HepG2 (cell line): ENCODE measurements at regions not wholly inside any gene's neighbourhood (a gene's known extent, or its start where the extent isn't known, plus 50 kb on each side); places are given as distances from the start of the nearest gene placed in this dataset.
A peak's percentile ranks its signal among the peaks of the same experiment; 100 is the strongest.

Experiments
- CC2D1A ChIP-seq: sonication (generic); formaldehyde crosslinking; IDR thresholded peaks from 2 replicates; pipeline ENCODE4 v1.8.1; 2023; ENCODE audit warnings: mild to moderate bottlenecking, missing genetic modification reagents
- CEBPB ChIP-seq: IDR thresholded peaks from 2 replicates; pipeline ENCODE4 v1.6.1; 2011; ENCODE audit warnings: low read depth, low read length, improper control_type of control experiment, borderline replicate concordance
- CREM ChIP-seq, 2 experiments: sonication (generic) in 1 of 2; formaldehyde crosslinking in 1 of 2; IDR thresholded peaks; 2 replicates each; pipeline versions ENCODE4 v1.4.0 to v1.6.1; 2016 to 2020; ENCODE audit warnings: antibody characterized with exemption in 1 of 2, mild to moderate bottlenecking in 1 of 2, missing genetic modification reagents in 1 of 2
- HHEX ChIP-seq: IDR thresholded peaks from 2 replicates; pipeline ENCODE4 v1.6.1; 2016; ENCODE audit warnings: control low read depth
- KLF13 ChIP-seq: sonication (generic); formaldehyde crosslinking; IDR thresholded peaks from 2 replicates; pipeline ENCODE4 v1.4.0; 2020; ENCODE audit warnings: mild to moderate bottlenecking, missing genetic modification reagents
- MIER3 ChIP-seq: IDR thresholded peaks from 2 replicates; pipeline ENCODE4 v1.6.1; 2016; ENCODE audit warnings: missing compliant biosample characterization, borderline replicate concordance
- MIXL1 ChIP-seq: IDR thresholded peaks from 2 replicates; pipeline ENCODE4 v1.6.1; 2016
- POGZ ChIP-seq: sonication (generic); formaldehyde crosslinking; IDR thresholded peaks from 2 replicates; pipeline ENCODE4 v1.4.0; 2020; ENCODE audit warnings: mild to moderate bottlenecking, missing genetic modification reagents
- SATB2 ChIP-seq: sonication (generic); formaldehyde crosslinking; IDR thresholded peaks from 2 replicates; pipeline ENCODE4 v1.5.0; 2020; ENCODE audit warnings: missing genetic modification reagents
- SMAD9 ChIP-seq: sonication (generic); formaldehyde crosslinking; IDR thresholded peaks from 2 replicates; pipeline ENCODE4 v1.5.1; 2020; ENCODE audit warnings: mild to moderate bottlenecking, missing genetic modification reagents
- SNAPC2 ChIP-seq: sonication (generic); formaldehyde crosslinking; IDR thresholded peaks from 2 replicates; pipeline ENCODE4 v1.8.1; 2022; ENCODE audit warnings: mild to moderate bottlenecking, missing genetic modification reagents
- TCF7 ChIP-seq: sonication (generic); IDR thresholded peaks from 2 replicates; pipeline ENCODE4 v1.6.1; 2016; ENCODE audit warnings: antibody characterized with exemption, low read depth
- TIGD3 ChIP-seq: sonication (generic); formaldehyde crosslinking; IDR thresholded peaks from 2 replicates; pipeline ENCODE4 v1.5.1; 2020; ENCODE audit warnings: mild to moderate bottlenecking, missing genetic modification reagents, borderline replicate concordance
- ZNF225 ChIP-seq: sonication (generic); formaldehyde crosslinking; IDR thresholded peaks from 2 replicates; pipeline ENCODE4 v1.4.0; 2020; ENCODE audit warnings: mild to moderate bottlenecking, missing genetic modification reagents
- ZNF256 ChIP-seq: sonication (generic); formaldehyde crosslinking; conservative IDR thresholded peaks from 2 replicates; pipeline ENCODE4 v1.4.0; 2020; ENCODE audit warnings: missing genetic modification reagents
- ZNF3 ChIP-seq: IDR thresholded peaks from 2 replicates; pipeline ENCODE4 v1.7.0; 2017; ENCODE audit warnings: inconsistent platforms
- ZNF331 ChIP-seq: sonication (generic); formaldehyde crosslinking; IDR thresholded peaks from 2 replicates; pipeline ENCODE4 v1.4.0; 2020; ENCODE audit warnings: missing genetic modification reagents
- ZNF354B ChIP-seq: sonication (generic); formaldehyde crosslinking; IDR thresholded peaks from 2 replicates; pipeline ENCODE4 v1.8.0; 2022; ENCODE audit warnings: mild to moderate bottlenecking, missing genetic modification reagents
- ZNF496 ChIP-seq: sonication (generic); formaldehyde crosslinking; IDR thresholded peaks from 2 replicates; pipeline ENCODE4 v1.8.1; 2023; ENCODE audit warnings: mild to moderate bottlenecking, moderate library complexity, missing genetic modification reagents; ENCODE audit not compliant: insufficient replicate concordance
- ZNF761 ChIP-seq: sonication (generic); formaldehyde crosslinking; conservative IDR thresholded peaks from 2 replicates; pipeline ENCODE4 v1.4.0; 2020; ENCODE audit warnings: mild to moderate bottlenecking, missing genetic modification reagents
- ZNF772 ChIP-seq: sonication (generic); formaldehyde crosslinking; IDR thresholded peaks from 2 replicates; pipeline ENCODE4 v1.5.0; 2020; ENCODE audit warnings: mild to moderate bottlenecking, missing genetic modification reagents
- TF ChIP-seq, protein P1 (sequence below): IDR thresholded peaks from 2 replicates; pipeline ENCODE4 v1.6.1; 2018; ENCODE audit warnings: missing genetic modification reagents
- TF ChIP-seq, protein P2 (sequence below): sonication (generic); formaldehyde crosslinking; IDR thresholded peaks from 2 replicates; pipeline ENCODE4 v1.4.0; 2020; ENCODE audit warnings: missing genetic modification reagents
- TF ChIP-seq, protein P3 (sequence below): sonication (generic); formaldehyde crosslinking; IDR thresholded peaks from 2 replicates; pipeline ENCODE4 v1.5.0; 2020; ENCODE audit warnings: missing genetic modification reagents
- TF ChIP-seq, protein P4 (sequence below), 2 experiments: IDR thresholded peaks; 2 replicates each; pipeline ENCODE4 v1.6.1; 2011 to 2012; ENCODE audit warnings: low read length in 2 of 2, borderline replicate concordance in 1 of 2, low read depth in 1 of 2, mild to moderate bottlenecking in 1 of 2, moderate library complexity in 1 of 2

GRCh38 chr13:50283017-50283416, 267.8 kb downstream of the KCNRG start (continued):
- TF ChIP-seq, protein P1, sequence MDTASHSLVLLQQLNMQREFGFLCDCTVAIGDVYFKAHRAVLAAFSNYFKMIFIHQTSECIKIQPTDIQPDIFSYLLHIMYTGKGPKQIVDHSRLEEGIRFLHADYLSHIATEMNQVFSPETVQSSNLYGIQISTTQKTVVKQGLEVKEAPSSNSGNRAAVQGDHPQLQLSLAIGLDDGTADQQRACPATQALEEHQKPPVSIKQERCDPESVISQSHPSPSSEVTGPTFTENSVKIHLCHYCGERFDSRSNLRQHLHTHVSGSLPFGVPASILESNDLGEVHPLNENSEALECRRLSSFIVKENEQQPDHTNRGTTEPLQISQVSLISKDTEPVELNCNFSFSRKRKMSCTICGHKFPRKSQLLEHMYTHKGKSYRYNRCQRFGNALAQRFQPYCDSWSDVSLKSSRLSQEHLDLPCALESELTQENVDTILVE (CRISPR knock-in tag): no peak
- no peak for TF ChIP-seq ZNF225 (CRISPR knock-in tag)
- TF ChIP-seq SMAD9 (CRISPR knock-in tag): no peak
- peak; percentile 32 for TF ChIP-seq TCF7
- TF ChIP-seq, protein P2, sequence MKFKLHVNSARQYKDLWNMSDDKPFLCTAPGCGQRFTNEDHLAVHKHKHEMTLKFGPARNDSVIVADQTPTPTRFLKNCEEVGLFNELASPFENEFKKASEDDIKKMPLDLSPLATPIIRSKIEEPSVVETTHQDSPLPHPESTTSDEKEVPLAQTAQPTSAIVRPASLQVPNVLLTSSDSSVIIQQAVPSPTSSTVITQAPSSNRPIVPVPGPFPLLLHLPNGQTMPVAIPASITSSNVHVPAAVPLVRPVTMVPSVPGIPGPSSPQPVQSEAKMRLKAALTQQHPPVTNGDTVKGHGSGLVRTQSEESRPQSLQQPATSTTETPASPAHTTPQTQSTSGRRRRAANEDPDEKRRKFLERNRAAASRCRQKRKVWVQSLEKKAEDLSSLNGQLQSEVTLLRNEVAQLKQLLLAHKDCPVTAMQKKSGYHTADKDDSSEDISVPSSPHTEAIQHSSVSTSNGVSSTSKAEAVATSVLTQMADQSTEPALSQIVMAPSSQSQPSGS (CRISPR knock-in tag): peak; percentile 70; the same call in 1 of the 2 replicates
- no peak for TF ChIP-seq SATB2 (CRISPR knock-in tag)
- TF ChIP-seq KLF13 (CRISPR knock-in tag): no peak
- TF ChIP-seq CEBPB: peak; percentile 98
- TF ChIP-seq, protein P3, sequence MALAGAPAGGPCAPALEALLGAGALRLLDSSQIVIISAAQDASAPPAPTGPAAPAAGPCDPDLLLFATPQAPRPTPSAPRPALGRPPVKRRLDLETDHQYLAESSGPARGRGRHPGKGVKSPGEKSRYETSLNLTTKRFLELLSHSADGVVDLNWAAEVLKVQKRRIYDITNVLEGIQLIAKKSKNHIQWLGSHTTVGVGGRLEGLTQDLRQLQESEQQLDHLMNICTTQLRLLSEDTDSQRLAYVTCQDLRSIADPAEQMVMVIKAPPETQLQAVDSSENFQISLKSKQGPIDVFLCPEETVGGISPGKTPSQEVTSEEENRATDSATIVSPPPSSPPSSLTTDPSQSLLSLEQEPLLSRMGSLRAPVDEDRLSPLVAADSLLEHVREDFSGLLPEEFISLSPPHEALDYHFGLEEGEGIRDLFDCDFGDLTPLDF (CRISPR knock-in tag): no peak
- TF ChIP-seq ZNF3 (CRISPR knock-in tag): no peak
- TF ChIP-seq CREM (IDR thresholded peaks at IDR 0.05): peak; percentile 37; the same call in 1 of the 2 replicates
- TF ChIP-seq CREM (CRISPR knock-in tag; IDR thresholded peaks at IDR 0.05): no peak
- TF ChIP-seq ZNF772 (CRISPR knock-in tag): no peak
- no peak for TF ChIP-seq ZNF496 (CRISPR knock-in tag)
- TF ChIP-seq MIXL1 (CRISPR knock-in tag): peak; percentile 44; the same call in 1 of the 2 replicates
- TF ChIP-seq SNAPC2 (CRISPR knock-in tag): no peak
- peak; percentile 61 for TF ChIP-seq POGZ (CRISPR knock-in tag)
- TF ChIP-seq ZNF761: no peak
- TF ChIP-seq, protein P4, sequence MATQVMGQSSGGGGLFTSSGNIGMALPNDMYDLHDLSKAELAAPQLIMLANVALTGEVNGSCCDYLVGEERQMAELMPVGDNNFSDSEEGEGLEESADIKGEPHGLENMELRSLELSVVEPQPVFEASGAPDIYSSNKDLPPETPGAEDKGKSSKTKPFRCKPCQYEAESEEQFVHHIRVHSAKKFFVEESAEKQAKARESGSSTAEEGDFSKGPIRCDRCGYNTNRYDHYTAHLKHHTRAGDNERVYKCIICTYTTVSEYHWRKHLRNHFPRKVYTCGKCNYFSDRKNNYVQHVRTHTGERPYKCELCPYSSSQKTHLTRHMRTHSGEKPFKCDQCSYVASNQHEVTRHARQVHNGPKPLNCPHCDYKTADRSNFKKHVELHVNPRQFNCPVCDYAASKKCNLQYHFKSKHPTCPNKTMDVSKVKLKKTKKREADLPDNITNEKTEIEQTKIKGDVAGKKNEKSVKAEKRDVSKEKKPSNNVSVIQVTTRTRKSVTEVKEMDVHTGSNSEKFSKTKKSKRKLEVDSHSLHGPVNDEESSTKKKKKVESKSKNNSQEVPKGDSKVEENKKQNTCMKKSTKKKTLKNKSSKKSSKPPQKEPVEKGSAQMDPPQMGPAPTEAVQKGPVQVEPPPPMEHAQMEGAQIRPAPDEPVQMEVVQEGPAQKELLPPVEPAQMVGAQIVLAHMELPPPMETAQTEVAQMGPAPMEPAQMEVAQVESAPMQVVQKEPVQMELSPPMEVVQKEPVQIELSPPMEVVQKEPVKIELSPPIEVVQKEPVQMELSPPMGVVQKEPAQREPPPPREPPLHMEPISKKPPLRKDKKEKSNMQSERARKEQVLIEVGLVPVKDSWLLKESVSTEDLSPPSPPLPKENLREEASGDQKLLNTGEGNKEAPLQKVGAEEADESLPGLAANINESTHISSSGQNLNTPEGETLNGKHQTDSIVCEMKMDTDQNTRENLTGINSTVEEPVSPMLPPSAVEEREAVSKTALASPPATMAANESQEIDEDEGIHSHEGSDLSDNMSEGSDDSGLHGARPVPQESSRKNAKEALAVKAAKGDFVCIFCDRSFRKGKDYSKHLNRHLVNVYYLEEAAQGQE (IDR thresholded peaks at IDR 0.05; ENCODE audit: borderline replicate concordance in 1 of 2, low read depth in 1 of 2, low read length in 2 of 2): no peak
- TF ChIP-seq TIGD3 (CRISPR knock-in tag): no peak
- no peak for TF ChIP-seq ZNF256 (CRISPR knock-in tag)
- TF ChIP-seq CC2D1A (CRISPR knock-in tag): no peak
- TF ChIP-seq ZNF331 (CRISPR knock-in tag): peak; percentile 42; the same call in 1 of the 2 replicates
- no peak for TF ChIP-seq ZNF354B
- TF ChIP-seq MIER3 (CRISPR knock-in tag): peak; percentile 74; the same call in 1 of the 2 replicates
- TF ChIP-seq HHEX (CRISPR knock-in tag): no peak
